Stimulated activated CD8-positive, alpha-beta memory T cell treated with anti-CD3 and anti-CD28 coated beads, Interleukin-7, amount 100 ng/mL, for 24 hours (primary cell): ENCODE measurements at regions not wholly inside any gene's neighbourhood (a gene's known extent, or its start where the extent isn't known, plus 50 kb on each side); places are given as distances from the start of the nearest gene placed in this dataset.

Experiments used
- DNase-seq: peaks from one replicate; pipeline ENCODE4 v3.0.0-alpha.2; 2020; ENCODE audit warnings: low read depth

- no peak for DNase-seq
These were observed 55.5 kb downstream of the DRD1 start for GRCh38 chr5:175388531-175388930.

GRCh38 chr5:175387144-175387543 is 56.8 kb downstream of the DRD1 start:
- no peak for DNase-seq

- no peak for DNase-seq
These were observed 57.5 kb downstream of the DRD1 start for GRCh38 chr5:175386526-175386925.

GRCh38 chr5:175385691-175386362 is 58.2 kb downstream of the DRD1 start:
- DNase-seq: no peak

- no peak for DNase-seq
These were observed 59.0 kb downstream of the DRD1 start for GRCh38 chr5:175384724-175385552.

- no peak for DNase-seq
These were observed 60.6 kb downstream of the DRD1 start for GRCh38 chr5:175383350-175383749.

GRCh38 chr5:175382171-175382570 is 61.8 kb downstream of the DRD1 start:
- no peak for DNase-seq

- DNase-seq: no peak
These were observed 62.9 kb downstream of the DRD1 start for GRCh38 chr5:175381130-175381529.

- no peak for DNase-seq
These were observed 63.3 kb downstream of the DRD1 start for GRCh38 chr5:175380701-175381100.

GRCh38 chr5:175379867-175380266 is 64.1 kb downstream of the DRD1 start:
- no peak for DNase-seq

GRCh38 chr5:175378444-175379028 is 65.4 kb downstream of the DRD1 start:
- DNase-seq: no peak

GRCh38 chr5:175377816-175378215 is 66.2 kb downstream of the DRD1 start:
- DNase-seq: no peak

GRCh38 chr5:175374166-175374875 is 69.7 kb downstream of the DRD1 start:
- no peak for DNase-seq

GRCh38 chr5:175365866-175366265 is 78.1 kb downstream of the DRD1 start:
- DNase-seq: no peak

- no peak for DNase-seq
These were observed 80.7 kb downstream of the DRD1 start for GRCh38 chr5:175363300-175363699.

GRCh38 chr5:175357995-175358394 is 86.0 kb downstream of the DRD1 start:
- DNase-seq: no peak

GRCh38 chr5:175356428-175356827 is 87.6 kb downstream of the DRD1 start:
- DNase-seq: no peak

- DNase-seq: no peak
These were observed 89.0 kb downstream of the DRD1 start for GRCh38 chr5:175354964-175355363.

- DNase-seq: no peak
These were observed 90.1 kb downstream of the DRD1 start for GRCh38 chr5:175353926-175354325.

- DNase-seq: no peak
These were observed 91.9 kb downstream of the DRD1 start for GRCh38 chr5:175351897-175352590.

GRCh38 chr5:175351126-175351525 is 92.9 kb downstream of the DRD1 start:
- DNase-seq: no peak

GRCh38 chr5:175347931-175348330 is 96.1 kb downstream of the DRD1 start:
- DNase-seq: no peak
